Panc1 (cell line): ENCODE measurements at regions not wholly inside any gene's neighbourhood (a gene's known extent, or its start where the extent isn't known, plus 50 kb on each side); places are given as distances from the start of the nearest gene placed in this dataset.

Experiments
- ATAC-seq: fragments of 200-7000 bp; cut with Tn5 transposase; 2 replicates; pipeline ENCODE4 v1.9.1; 2020; ENCODE audit warnings: mild to moderate bottlenecking, moderate library complexity
- BruUV-seq: library from RNA; stranded (reverse); fragments of 400-500 nt; replicated peaks from 2 replicates; lab custom pipeline; 2021; lab: Mats Ljungman, UMichigan
- CTCF ChIA-PET: fragments of 300-600 bp; sonication (Branson Sonifier 250); formaldehyde crosslinking; loops from one replicate; lab custom pipeline; 2022; ENCODE audit warnings: antibody characterized with exemption; lab: Charles Lee
- POLR2A ChIA-PET: fragments of 300-600 bp; sonication (Branson Sonifier 250); formaldehyde crosslinking; loops from one replicate; lab custom pipeline; 2022; ENCODE audit warnings: antibody characterized with exemption; lab: Charles Lee
- DNase-seq: peaks from one replicate; pipeline ENCODE4 v3.0.0-alpha.2; 2010; ENCODE audit warnings: low read depth, low spot score
- H3K27ac ChIP-seq: 2 replicates; pipeline ENCODE4 v1.5.1; 2011; ENCODE audit warnings: mild to moderate bottlenecking, low read length, inconsistent platforms
- H3K27me3 ChIP-seq: fragments of 200-500 bp; sonication (Bioruptor generic); 2 replicates; pipeline ENCODE4 v1.6.0; 2014; ENCODE audit warnings: low read length, inconsistent platforms; ENCODE audit not compliant: control insufficient read depth, insufficient read depth
- H3K36me3 ChIP-seq: fragments of 200-500 bp; sonication (Bioruptor generic); 2 replicates; pipeline ENCODE4 v1.5.1; 2014; ENCODE audit warnings: inconsistent platforms, mild to moderate bottlenecking, low read length, moderate library complexity; ENCODE audit not compliant: control insufficient read depth, insufficient read depth
- H3K4me1 ChIP-seq: 2 replicates; pipeline ENCODE4 v1.5.1; 2011; ENCODE audit warnings: inconsistent platforms, mild to moderate bottlenecking, low read length, moderate library complexity; ENCODE audit not compliant: control insufficient read depth, insufficient read depth
- H3K4me3 ChIP-seq, 2 experiments: 2 replicates each; pipeline ENCODE4 v1.5.1; 2011 to 2012; ENCODE audit warnings: low read depth in 2 of 2, low read length in 2 of 2, mild to moderate bottlenecking in 2 of 2, inconsistent platforms in 1 of 2, moderate library complexity in 1 of 2
- H3K9me3 ChIP-seq: fragments of 200-500 bp; sonication (Bioruptor generic); 2 replicates; pipeline ENCODE4 v1.5.1; 2014; ENCODE audit warnings: low read depth, mild to moderate bottlenecking, inconsistent platforms, low read length, moderate library complexity; ENCODE audit not compliant: control insufficient read depth, insufficient read depth
- CTCF ChIP-seq: fragments of 450-650 bp; IDR thresholded peaks from 2 replicates; pipeline ENCODE4 v1.5.1; 2017; ENCODE audit warnings: mild to moderate bottlenecking
- POLR2AphosphoS5 ChIP-seq: IDR thresholded peaks from 2 replicates; pipeline ENCODE4 v1.6.1; 2012; ENCODE audit warnings: mild to moderate bottlenecking, low read depth, low read length, moderate library complexity
- REST ChIP-seq, 2 experiments: IDR thresholded peaks; 2 replicates each; pipeline ENCODE4 v1.6.1; 2011 to 2012; ENCODE audit warnings: low read depth in 2 of 2, control low read depth in 1 of 2, low read length in 1 of 2, mild to moderate bottlenecking in 1 of 2, moderate library complexity in 1 of 2; ENCODE audit not compliant: insufficient read depth in 1 of 2
- SIN3A ChIP-seq: IDR thresholded peaks from 2 replicates; pipeline ENCODE4 v1.6.1; 2012; ENCODE audit warnings: low read depth, mild to moderate bottlenecking, low read length, moderate library complexity, borderline replicate concordance; ENCODE audit not compliant: insufficient read depth
- TCF7L2 ChIP-seq: IDR thresholded peaks from 2 replicates; pipeline ENCODE4 v1.6.1; 2011; ENCODE audit warnings: mild to moderate bottlenecking, low read depth, low read length, inconsistent platforms
- in situ Hi-C: cut with HindIII; loops from 2 replicates; pipeline ENCODE4 v1.10.0; 2016; ENCODE audit warnings: low sequenced_read_pairs, low pct_unique_long_range_greater_than_20kb
- intact Hi-C: fragments of 100-400 bp; cut with micrococcal nuclease; formaldehyde crosslinking; loops from one replicate; pipeline ENCODE4 v1.10.0; 2022; ENCODE audit not compliant: unreplicated experiment

- no peak overlapping the region for H3K27ac ChIP-seq
- H3K4me1 ChIP-seq, result peaks cover 11% of the 10 kb centered on the region; the same call in 1 of the 2 replicates
- POLR2A ChIA-PET, result no interaction called here
- CTCF ChIA-PET, result no interaction called here
- no TSS peak for BruUV-seq
- H3K4me3 ChIP-seq, result no peak overlapping the region
- H3K27me3 ChIP-seq, result no peaks in the 10 kb centered on the region
- no peak for ATAC-seq
- H3K36me3 ChIP-seq, result no peaks in the 10 kb centered on the region
- H3K9me3 ChIP-seq, result peaks cover 3% of the 10 kb centered on the region; the same call in 1 of the 2 replicates
- DNase-seq, result no peak
- TF ChIP-seq SIN3A (no peak), REST (IDR thresholded peaks at IDR 0.05; ENCODE audit: insufficient read depth in 1 of 2, low read depth in 2 of 2, low read length in 1 of 2) (no peak), TCF7L2 (no peak), CTCF (no peak), POLR2AphosphoS5 (no peak)
- in situ Hi-C loops (no loop called here), intact Hi-C loops (no loop called here)
These were observed 342.0 kb downstream of the RFC3 start for GRCh38 chr13:34159946-34160345.

- no peaks in the 10 kb centered on the region for H3K36me3 ChIP-seq
- H3K27ac ChIP-seq, result peak overlapping the region; percentile 14
- no peaks in the 10 kb centered on the region for H3K27me3 ChIP-seq
- ChIA-PET POLR2A (no interaction called here), CTCF (no interaction called here)
- peak overlapping the region in 1 of 2 experiments; percentile 30; a peak in 2 of 4 replicates for H3K4me3 ChIP-seq
- no peak for TF ChIP-seq CTCF
- no peak for TF ChIP-seq POLR2AphosphoS5
- TF ChIP-seq TCF7L2, result no peak
- no peak for TF ChIP-seq SIN3A
- TF ChIP-seq REST (IDR thresholded peaks at IDR 0.05; ENCODE audit: insufficient read depth in 1 of 2, low read depth in 2 of 2, low read length in 1 of 2), result no peak
- peaks cover 11% of the 10 kb centered on the region; the same call in 1 of the 2 replicates for H3K4me1 ChIP-seq
- DNase-seq, result peak; percentile 28
- peak; percentile 58 for ATAC-seq
- intact Hi-C loops, result no loop called here
- no TSS peak for BruUV-seq
- H3K9me3 ChIP-seq, result peaks cover 3% of the 10 kb centered on the region; the same call in 1 of the 2 replicates
- in situ Hi-C loops, result no loop called here
These were observed 344.1 kb downstream of the RFC3 start for GRCh38 chr13:34161931-34162543.
